NCI-H2196 treated with DMSO at 0.1 percent for 48 hours (cell line): ENCODE measurements at regions not wholly inside any gene's neighbourhood (a gene's known extent, or its start where the extent isn't known, plus 50 kb on each side); places are given as distances from the start of the nearest gene placed in this dataset.
A peak's percentile ranks its signal among the peaks of the same experiment; 100 is the strongest.

Experiments
- DNase-seq: peaks from one replicate; lab custom pipeline; 2025; ENCODE audit not compliant: unreplicated experiment; lab: John Stamatoyannopoulos, UW

DNA sequence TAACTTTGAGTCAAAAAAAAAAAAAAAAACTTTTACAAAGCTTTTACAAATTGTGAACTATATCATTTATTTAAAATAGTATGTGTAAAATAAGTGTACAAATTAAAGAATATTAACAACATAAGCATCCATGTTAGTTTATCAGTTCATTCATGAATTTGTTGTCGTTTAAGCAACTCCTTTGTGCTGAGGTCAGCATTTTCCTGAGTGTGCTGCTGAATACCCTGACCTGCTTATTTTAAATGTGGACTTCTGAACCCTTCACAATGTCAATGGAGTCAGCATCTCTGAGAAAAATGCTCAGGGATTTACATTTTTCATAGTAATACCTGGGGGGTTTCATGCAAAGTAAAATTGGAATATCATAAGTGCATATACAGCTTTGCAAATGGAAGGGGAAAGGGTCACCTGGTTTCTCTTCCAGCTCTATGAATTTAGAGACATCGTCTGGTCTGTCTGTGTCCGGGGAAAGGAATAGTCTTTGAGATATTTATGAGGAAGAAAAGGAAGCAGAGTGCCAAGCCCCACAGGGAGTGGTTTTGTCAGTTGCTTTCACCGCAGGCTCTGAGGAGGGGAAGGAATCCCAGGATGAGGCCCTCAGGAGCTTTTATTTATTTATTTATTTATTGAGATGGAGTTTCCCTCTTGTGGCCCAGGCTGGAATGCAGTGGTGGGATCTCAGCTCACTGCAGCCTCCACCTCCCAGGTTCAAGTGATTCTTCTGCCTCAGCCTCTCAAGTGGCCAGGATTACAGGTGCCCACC lies 125.5 kb upstream of the SVIL start:
- DNase-seq, result no peak

DNA sequence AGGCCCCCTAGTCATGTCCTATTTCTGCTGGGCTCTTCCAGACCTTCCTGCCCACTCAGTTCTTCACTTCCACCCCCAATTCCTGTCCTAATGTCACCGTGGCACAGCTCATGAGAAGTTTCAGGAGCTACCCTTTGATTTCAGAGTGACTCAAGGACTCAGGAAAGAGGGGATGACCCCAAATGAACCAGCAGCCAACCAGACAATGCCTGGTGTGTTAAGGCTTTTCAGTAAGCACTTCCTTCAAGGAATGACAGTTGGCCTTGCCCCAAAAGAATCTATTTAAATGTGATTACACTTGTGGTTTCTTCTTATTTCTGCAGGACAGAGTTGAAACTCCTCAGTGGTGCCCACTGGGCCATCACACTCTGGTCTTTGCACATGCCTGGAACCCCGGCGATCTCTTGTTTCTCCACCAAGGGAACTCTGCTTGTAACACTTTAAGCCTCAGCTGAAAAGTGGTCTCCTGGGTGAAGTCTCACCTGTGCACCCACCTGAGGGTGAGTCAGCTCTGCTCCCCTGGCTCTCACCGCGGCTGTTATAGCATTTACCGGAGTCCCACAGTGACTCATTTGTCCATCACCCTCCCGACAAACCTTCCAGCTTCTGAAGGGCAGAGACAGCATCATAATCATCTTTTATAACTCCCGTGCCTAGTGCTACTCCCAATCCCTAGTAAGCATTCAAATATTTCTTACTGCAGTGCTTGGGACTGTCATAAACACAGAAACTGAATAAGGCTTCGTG lies 123.0 kb upstream of the SVIL start:
- DNase-seq, result no peak

GRCh38 chr10:29756451-29756850 lies 121.7 kb upstream of the SVIL start:
- DNase-seq, result no peak

DNA sequence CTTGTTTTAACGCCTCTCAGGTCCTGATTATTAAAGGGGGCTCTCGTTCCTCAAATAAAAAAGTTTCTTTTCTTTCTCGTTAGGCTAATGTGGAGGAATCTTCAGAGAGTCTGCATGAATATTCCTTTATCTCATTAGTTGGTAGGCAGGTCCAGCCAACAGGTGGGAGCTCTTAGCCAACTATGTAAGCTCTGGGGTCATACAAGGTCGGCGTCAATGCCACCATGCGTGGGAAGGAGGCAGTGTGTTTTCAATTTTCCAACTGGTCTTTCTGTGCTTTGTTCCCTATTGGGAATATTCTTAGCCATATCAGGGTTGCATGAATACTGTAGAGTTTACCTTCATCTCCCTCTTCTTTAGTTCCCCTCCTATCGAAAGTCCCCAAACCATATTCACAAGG lies 118.5 kb upstream of the SVIL start:
- DNase-seq, result no peak

DNA sequence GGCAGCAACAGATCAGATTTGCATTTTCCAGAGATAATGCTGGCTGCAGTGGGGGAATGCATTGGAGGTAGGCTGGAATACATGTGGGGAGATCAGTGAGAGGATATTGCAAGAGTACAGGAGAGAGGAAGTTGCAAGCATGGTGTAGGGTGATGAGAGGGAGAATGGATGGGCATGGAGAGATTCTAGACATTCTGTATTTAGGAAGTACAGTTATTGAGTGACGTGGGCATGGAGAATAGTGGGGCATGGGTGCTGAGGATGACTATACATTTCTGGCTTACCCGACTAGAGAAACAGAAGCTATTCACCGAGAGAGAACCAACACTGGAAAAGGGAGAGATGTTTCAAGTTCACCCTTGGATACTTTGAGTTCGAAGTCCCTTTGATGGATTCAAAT lies 116.9 kb upstream of the SVIL start:
- DNase-seq, result no peak

- DNase-seq, result no peak
Measured at GRCh38 chr10:29751240-29751639, 116.5 kb upstream of the SVIL start.

GRCh38 chr10:29749150-29749549 lies 114.4 kb upstream of the SVIL start:
- no peak for DNase-seq

DNA sequence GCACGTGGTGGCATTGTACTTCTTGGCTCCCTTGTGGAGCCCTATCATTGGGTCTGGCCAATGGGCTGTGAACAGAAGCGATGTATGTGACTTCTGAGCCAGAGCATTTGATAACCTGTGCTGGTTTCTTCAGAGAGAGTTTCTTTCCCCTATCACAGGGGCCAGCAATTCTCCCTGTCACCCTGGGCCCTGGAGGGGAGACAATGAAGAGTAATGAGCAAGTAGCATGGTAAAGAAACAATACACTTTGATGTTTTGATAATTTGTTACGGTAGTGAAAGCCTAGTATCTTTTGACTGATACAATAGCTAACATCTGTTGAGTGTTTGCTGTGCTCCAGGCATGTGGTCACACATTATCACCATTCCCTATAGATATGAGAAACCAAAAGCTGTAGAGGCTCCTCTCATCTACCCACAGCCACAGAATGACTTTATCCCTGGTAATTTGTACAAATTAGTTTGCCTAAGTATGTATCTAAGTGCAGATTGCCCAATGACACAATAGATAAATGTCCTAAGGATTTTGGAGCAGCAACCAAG lies 113.4 kb upstream of the SVIL start:
- no peak for DNase-seq

DNA sequence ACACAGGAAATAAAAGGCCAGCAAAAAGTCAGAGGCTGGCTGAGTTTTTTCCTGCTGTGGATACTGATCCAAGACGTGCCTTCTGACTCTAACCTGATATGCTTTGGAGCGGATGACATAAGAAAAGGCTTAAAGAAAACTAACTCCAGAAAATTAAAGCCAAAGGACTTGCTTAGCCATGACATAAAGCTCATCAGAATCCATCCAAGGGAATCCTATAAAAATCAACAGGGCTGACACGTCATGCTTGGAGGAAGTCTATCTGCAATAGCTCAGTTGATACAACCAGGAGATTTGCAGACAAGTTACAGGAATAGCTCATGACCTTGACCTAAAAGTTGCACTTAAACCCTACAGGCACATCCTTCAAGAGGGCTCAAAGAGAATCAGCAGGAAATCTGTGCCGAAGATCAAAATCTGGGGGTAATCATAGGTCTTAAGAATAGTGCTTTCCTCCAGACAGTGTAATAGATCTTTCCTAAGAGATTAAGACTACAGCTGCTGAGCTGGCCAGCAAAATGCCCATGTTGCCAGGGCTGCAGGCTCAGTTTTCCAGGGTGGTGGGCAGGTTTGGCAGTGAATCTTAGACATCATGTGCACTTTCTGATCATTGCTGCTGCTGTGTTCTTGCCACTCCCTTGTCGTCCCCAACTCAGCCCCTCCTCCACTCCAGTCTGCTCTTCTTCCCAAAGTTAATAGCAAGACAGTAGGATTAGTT lies 111.5 kb upstream of the SVIL start:
- no peak for DNase-seq

DNA sequence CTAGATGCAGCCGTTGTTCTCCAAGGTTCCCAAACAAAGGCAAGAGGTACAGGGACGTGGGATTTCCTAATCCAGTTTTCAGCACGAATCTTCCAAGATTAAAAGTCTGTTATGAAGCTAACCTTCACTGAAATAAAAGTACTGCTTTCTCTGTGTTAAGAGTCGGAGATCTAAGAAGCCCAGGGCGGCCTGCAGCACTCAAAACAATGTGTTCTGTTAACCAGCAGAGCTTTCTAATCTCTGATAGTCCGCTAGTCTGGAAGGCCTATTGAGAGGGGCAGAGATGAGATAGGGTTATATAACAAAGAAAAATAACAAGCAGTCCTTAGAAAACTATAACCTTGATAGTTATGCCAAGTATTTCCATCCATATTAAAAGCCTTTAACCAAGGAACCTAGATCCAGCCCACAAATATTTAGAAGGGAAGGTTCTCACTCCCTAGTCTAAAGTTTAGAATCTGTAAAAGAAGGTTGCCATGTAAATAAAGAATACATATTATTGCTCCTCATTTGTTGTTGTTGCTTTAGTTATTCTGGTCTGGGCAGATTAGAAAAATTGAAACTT lies 106.3 kb upstream of the SVIL start:
- no peak for DNase-seq

DNA sequence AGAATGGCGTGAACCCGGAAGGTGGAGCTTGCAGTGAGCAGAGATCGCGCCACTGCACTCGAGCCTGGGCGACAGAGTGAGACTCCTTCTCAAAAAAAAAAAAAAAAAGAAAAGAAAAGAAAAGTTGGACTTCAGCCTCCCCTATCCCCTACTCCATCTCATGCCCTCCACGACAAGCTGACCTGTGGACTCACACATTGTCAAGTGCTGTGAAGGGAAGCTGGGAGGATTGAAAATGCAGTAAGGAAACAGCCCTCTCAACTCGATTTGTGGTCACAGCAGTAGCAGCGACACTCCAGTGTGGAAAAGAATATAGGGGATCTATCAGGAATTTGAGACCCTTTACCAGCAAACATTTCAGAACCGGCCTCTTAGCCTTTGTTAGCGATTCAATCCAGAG lies 103.6 kb upstream of the SVIL start:
- no peak for DNase-seq

DNA sequence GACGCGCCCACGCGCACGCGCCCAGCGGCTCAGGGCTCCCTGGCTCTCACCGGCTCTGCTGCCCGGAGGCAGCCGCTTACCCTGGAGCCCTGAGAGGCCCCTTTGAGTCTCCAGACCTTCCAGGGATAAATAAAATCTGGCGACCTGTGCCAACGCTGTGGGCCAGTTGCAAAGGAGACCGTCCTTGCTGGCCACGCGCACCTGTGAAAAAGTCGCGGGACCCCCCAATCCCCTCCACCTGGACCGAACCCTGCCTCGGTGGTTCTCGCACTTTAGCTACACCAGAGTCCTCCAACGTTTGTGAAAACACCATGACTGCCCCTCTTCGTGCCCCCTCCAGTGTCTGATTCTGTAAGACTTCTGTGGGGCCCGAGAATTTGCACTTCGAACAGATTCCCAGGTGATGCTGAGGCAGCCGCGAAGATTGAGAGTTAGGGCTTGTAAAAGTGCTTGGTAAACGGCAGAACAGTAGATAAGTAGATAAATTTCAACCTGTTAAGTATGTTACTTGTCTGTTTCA lies 102.4 kb upstream of the SVIL start:
- DNase-seq, result no peak

DNA sequence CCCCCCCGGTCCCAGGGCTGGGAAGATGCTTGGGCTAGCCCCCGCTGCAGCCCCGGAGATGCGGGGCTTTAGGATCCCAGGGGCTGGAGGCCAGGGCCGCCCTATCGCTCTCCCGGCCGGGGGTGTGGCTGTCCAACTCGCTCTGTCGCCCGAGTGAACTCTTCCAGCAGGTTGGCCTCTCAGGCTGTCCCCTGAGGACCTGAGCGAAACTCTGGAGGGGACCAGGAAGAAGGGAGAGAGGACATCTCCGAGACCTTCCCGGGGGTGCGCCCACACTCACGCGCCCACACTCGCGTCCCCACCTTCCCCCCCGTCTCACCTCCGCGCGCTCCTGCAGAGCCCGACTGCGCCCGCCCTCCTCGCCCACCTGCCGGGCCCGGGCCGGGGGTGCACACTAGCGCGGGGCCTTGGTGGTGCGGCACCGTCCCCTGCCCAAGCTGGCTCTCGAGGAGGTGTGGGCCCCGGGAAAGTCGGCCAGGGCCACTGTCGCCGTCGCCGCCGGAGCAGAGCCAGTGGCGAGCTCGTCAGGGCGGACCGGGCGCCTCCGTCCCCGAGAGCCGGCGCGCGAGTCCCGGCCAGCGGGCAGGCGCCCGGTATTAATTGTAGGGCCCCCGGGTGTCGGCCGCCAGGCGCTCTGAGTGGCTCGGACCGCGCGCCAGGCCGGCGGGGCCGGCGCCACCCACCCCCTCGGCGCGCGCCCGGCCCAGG lies 101.7 kb upstream of the SVIL start:
- DNase-seq, result no peak

DNA sequence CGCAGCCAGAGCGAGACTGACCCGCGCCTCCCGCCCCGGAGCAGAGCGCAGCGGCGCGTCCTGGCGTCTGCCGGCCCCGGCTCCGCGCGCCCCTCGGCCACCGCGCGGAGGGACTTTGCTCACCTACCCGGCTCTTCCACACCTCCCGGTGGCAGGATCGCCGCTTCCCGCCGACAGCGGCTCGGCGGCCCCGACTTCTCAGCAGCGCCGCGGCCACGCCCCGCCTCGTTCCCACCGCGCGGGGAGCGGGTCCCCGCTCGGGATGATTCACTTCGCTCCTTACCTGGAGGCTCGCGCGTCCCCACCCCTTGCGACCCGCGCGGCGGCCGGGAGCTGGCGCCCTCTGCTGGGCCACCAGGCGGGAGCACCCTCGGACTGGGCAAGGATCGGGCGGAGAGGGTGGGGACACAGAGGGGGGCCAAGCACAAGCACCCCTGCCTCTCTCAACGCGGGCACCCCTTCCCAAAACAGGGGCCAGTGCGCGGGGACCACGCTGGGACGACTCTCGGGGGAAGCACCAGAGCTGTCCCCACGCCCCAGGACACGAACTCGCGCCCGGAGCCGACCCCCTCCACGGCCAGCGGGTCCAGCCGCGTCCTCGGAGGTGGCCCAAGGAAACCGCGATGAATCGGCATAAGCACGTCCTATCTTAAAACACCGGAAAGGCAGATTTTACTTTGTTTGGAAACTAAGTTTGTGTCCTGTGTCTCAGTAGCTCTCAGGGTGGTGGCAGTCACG lies 101.0 kb upstream of the SVIL start:
- DNase-seq, result peak; percentile 19

DNA sequence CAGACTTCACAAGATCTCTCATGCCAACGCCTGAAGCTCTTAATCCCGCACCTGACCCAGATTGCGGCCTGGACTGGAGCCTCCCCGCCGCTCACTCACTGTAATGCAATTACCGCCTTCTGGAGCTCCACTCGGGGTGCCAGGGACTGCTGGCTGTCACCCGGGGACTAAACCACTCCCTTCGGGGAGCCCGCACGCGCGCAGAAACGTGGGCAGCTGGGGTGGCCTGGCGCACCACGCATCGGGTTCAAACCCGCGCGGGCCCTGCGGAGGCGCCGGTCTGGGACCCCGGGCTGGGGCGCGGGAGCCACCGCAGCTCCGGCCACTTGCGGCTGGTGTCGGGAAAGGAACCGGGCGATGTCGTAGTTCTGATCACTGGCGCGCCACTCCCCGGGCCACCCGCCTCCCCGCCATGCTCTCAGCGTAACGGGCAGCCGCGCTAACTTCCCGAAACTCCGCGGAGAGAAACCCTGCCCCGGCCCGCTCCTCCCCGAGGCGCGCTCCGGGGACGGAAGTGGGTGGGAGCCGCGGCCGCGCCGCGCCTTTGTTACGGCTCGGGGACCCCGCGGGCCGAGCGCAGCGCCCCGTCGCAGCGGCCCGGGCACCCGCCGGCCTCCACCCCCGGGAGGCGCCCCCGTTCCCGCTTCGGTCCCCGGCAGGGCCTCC lies 100.3 kb upstream of the SVIL start:
- DNase-seq, result no peak

- no peak for DNase-seq
Measured at GRCh38 chr10:29734640-29734961, 99.8 kb upstream of the SVIL start.

DNA sequence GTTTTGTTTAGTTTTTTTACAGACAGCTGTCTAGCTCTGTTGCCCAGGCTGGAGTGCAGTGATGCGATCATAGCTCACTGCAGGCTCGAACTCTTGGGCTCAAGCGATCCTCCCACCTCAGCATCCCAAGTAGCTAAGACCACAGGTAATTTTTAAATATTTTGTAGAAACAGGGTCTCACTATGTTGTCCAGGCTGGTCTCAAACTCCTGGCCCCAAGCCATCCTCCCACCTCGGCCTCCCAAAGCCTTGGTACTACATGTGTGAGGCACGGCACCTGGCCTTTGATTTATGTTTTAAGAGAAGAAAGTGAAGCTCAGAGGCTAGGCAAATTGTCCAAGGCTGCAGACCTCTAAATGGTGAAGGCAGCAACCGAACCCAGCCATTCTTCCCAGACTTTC lies 98.6 kb upstream of the SVIL start:
- DNase-seq, result no peak

DNA sequence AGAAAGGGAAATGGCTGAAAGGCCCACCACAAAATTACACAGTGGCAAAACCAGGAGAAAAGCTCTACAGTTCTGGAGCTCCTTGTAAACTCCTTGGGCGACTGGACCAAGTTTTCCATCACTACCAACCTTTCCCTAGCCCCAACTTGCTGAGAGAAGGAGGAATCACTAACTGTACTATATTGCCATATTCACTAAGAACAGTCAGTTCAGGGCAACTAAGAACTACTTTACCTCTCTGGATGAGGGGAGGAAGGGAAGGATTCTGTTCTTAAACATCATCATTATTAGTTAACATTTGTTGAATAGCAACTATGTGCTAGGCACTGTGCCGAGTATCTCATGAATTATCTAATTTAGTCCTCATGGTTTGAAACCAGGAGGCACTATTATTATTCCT lies 98.1 kb upstream of the SVIL start:
- no peak for DNase-seq

- DNase-seq, result no peak
Measured at GRCh38 chr10:29731760-29732159, 97.0 kb upstream of the SVIL start.

GRCh38 chr10:29730969-29731368 lies 96.2 kb upstream of the SVIL start:
- DNase-seq, result no peak
